Left ventricle myocardium inferior (tissue), 1 donor: ENCODE measurements at regions not wholly inside any gene's neighbourhood (a gene's known extent, or its start where the extent isn't known, plus 50 kb on each side); places are given as distances from the start of the nearest gene placed in this dataset.

Experiments
- DNase-seq: peaks from one replicate; pipeline ENCODE4 v3.0.0-alpha.2; 2020
- H3K27ac ChIP-seq: fragments of 200-600 bp; replicated peaks from 2 replicates; pipeline ENCODE4 v1.8.0; 2021
- H3K27me3 ChIP-seq: fragments of 200-600 bp; 2 replicates; pipeline ENCODE4 v1.8.0; 2021; ENCODE audit warnings: low read depth
- H3K36me3 ChIP-seq: fragments of 200-600 bp; 2 replicates; pipeline ENCODE4 v1.8.0; 2021
- H3K4me1 ChIP-seq: fragments of 200-600 bp; 2 replicates; pipeline ENCODE4 v1.8.0; 2021
- H3K4me3 ChIP-seq: fragments of 200-600 bp; 2 replicates; pipeline ENCODE4 v1.8.0; 2021; ENCODE audit warnings: mild to moderate bottlenecking, moderate library complexity
- H3K9me3 ChIP-seq: fragments of 200-600 bp; replicated peaks from 2 replicates; pipeline ENCODE4 v1.8.0; 2021
- CTCF ChIP-seq: fragments of 200-600 bp; IDR thresholded peaks from 2 replicates; pipeline ENCODE4 v1.8.0; 2021; ENCODE audit warnings: antibody characterized with exemption, mild to moderate bottlenecking, borderline replicate concordance
- intact Hi-C: fragments of 100-400 bp; cut with micrococcal nuclease; formaldehyde crosslinking; loops from one replicate; pipeline ENCODE4 v1.11.0; 2022
- donor health status: DM: no; HTN: yes; CAD: no; lungs with severe emphysema.

GRCh38 chr1:232308616-232309015, 321.3 kb downstream of the SIPA1L2 start:
- intact Hi-C loops = loop anchor here (10.0 kb wide), 1 partner anchor 444 kb away; no protein-coding TSS in a partner anchor
- Histone ChIP-seq H3K27me3 (no peaks in the 10 kb centered on the region), H3K9me3 (peaks cover 9% of the 10 kb centered on the region), H3K36me3 (no peaks in the 10 kb centered on the region), H3K27ac (no peak overlapping the region), H3K4me3 (no peak overlapping the region), H3K4me1 (peaks cover 26% of the 10 kb centered on the region)
- no peak for TF ChIP-seq CTCF
- DNase-seq = no peak

- intact Hi-C loops = loop anchor here (10.0 kb wide), 1 partner anchor 443 kb away; no protein-coding TSS in a partner anchor
Observed at GRCh38 chr1:232307296-232308017, 322.5 kb downstream of the SIPA1L2 start.

GRCh38 chr1:232306269-232306961, 323.5 kb downstream of the SIPA1L2 start:
- H3K4me3 ChIP-seq = no peak overlapping the region
- intact Hi-C loops = loop anchor here (10.0 kb wide), 1 partner anchor 442 kb away; no protein-coding TSS in a partner anchor
- no peaks in the 10 kb centered on the region for H3K36me3 ChIP-seq
- peak; percentile 55 for TF ChIP-seq CTCF
- no peaks in the 10 kb centered on the region for H3K9me3 ChIP-seq
- no peaks in the 10 kb centered on the region for H3K27me3 ChIP-seq
- H3K27ac ChIP-seq = peak overlapping the region; percentile 62
- H3K4me1 ChIP-seq = peaks cover 26% of the 10 kb centered on the region
- DNase-seq = peak; percentile 42

More at GRCh38 chr1:232307296-232308017, 322.5 kb downstream of the SIPA1L2 start:
- Histone ChIP-seq H3K9me3 (no peaks in the 10 kb centered on the region), H3K27ac (peak overlapping the region; percentile 62), H3K36me3 (no peaks in the 10 kb centered on the region), H3K4me3 (no peak overlapping the region), H3K4me1 (peaks cover 26% of the 10 kb centered on the region), H3K27me3 (no peaks in the 10 kb centered on the region)
- TF ChIP-seq CTCF = no peak
- no peak for DNase-seq

- Histone ChIP-seq H3K9me3 (no peaks in the 10 kb centered on the region), H3K4me1 (peaks cover 26% of the 10 kb centered on the region), H3K36me3 (no peaks in the 10 kb centered on the region), H3K27ac (no peak overlapping the region), H3K4me3 (no peak overlapping the region), H3K27me3 (no peaks in the 10 kb centered on the region)
- DNase-seq = no peak
- no peak for TF ChIP-seq CTCF
- intact Hi-C loops = loop anchor here (10.0 kb wide), 1 partner anchor 440 kb away; no protein-coding TSS in a partner anchor
Observed at GRCh38 chr1:232305050-232305449, 324.9 kb downstream of the SIPA1L2 start.

- TF ChIP-seq CTCF = no peak
- Histone ChIP-seq H3K4me3 (no peak overlapping the region), H3K4me1 (peaks cover 26% of the 10 kb centered on the region), H3K36me3 (no peaks in the 10 kb centered on the region), H3K27ac (no peak overlapping the region), H3K9me3 (no peaks in the 10 kb centered on the region), H3K27me3 (no peaks in the 10 kb centered on the region)
- intact Hi-C loops = loop anchor here (10.0 kb wide), 1 partner anchor 438 kb away; no protein-coding TSS in a partner anchor
- DNase-seq = no peak
Observed at GRCh38 chr1:232303222-232303620, 326.7 kb downstream of the SIPA1L2 start.
